ENCODE measurements at regions not wholly inside any gene's neighbourhood (a gene's known extent, or its start where the extent isn't known, plus 50 kb on each side); places are given as distances from the start of the nearest gene placed in this dataset.

DNA sequence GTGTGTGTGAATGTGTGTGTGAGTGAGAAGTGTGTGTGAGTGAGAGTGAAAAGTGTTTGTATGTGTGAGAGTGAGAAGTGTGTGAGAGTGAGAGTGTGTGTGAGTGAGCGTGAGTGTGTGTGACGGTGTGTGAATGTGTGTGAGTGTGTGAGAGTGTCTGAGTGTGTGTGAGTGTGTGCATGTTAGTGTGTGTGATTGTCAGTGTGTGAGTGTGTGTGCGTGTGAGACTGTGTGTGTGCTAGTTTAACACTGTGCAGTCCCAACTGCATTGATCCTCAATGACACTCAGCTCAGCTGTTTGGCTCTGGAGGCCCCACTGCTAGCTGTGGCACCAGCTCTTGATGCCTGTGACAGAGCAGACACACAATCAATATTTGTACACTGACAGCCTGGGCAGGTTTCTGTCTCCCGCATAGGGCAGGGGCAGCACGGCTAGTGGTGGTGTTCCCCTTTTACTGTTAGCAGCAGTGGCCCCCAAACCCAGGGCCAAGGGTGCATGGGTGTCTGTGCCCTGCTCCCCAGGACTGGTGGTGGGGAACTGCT is 135.0 kb downstream of the INHBB start:
- DNase-seq, result no peak

GRCh38 chr2:120481446-120482194 is 135.7 kb downstream of the INHBB start:
- DNase-seq, result no peak

DNA sequence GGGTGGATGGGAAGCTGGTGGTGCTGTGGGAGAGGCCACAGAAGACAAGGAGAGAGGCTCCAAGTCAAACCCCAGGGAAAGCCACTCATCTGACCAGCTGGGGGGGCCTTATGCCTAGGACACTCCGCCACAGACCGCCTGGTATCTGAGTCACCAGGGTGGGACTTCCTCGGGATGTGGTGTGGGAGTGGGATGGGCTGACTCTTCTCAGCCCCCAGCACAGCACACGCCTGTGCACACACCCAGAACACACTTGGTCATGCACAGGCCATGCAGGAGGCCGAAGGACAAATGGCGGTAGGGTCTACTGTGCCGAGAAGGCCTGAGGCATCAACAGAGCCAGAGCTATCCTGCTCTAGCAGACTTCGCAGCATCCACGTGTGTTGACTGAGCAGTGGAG is 136.4 kb downstream of the INHBB start:
- no peak for DNase-seq

DNA sequence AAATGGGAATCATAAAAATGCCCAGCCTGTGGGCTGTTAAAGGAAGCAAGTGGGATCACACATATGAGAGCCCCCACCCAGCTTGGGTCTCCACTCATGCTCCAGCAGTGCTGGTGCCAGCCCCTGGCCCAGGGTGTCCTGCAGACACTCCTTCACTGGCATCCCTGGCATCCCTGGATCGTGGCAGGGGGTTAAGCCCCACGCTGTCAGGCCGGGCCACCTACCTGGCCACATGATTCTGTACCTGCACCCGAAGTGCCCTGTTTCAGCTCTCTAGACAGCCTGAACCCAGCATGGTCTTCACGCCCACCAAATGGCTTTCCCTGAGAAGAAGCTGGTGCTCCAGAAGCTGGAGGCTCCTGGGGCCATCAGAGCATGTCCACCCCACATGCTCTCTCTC is 137.4 kb downstream of the INHBB start:
- no peak for DNase-seq

DNA sequence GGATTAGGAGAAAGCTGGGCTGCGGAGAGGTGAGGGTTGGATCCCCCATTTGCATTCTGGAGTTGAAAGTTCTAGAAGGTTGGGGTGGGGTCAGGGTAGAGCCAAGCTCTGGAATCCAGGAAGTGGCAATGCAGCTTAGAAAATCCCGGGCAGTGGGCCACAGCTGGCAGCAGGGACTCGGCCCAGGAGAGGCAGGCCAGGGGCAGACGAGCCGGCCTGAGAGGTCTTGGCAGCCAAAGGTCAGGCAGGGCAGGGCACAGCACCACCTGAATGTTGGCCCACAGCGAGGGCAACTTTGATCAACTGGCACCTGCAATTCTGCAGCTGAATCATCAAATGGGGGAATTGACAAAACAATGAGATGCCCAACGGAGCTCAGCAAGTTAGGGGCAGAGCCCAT is 139.2 kb downstream of the INHBB start:
- no peak for DNase-seq

DNA sequence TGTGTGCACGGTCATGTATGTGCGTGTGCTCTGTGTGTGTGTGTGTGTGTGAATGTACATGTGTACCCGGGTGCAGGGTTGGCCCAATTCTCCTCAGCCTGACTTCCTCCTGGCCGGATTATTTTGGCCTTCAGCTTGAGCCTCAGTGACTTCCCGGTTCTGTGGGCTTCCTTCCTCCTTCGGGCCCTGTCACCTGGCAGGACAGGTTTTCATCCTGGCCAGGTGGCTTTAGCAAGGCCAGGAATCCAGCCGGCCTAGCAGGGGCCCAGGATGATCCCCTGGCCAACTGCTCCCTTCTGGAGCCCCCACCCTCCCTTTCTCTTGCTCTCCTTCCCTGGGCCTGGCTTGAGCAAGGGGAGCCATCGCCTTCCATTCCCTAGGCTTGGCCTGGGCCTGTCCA is 140.5 kb downstream of the INHBB start:
- no peak for DNase-seq

DNA sequence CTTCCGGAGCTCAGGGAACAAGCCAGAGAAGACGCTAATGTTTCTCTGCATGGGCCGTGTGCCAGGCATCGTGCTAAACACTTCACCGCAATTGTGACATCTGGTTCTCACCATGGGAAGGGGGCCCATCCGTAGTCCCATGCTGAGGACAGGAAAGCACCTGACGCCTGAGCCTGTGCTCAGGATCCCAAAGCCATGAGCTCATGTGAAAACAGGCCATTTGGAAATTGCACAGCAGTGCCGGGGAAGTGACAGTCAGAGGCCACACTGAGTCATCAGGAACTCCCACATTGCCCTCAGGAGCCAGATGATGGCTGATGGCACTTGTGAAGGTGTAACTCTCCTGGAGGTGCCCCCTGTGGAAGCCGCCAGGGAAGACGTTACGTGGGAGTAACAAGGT is 141.0 kb downstream of the INHBB start:
- no peak for DNase-seq

- DNase-seq, result no peak
These were observed 142.6 kb downstream of the INHBB start for GRCh38 chr2:120488531-120488930.

GRCh38 chr2:120489023-120489422 is 143.1 kb downstream of the INHBB start:
- DNase-seq, result no peak

- DNase-seq, result no peak
These were observed 144.3 kb downstream of the INHBB start for GRCh38 chr2:120490091-120490798.

DNA sequence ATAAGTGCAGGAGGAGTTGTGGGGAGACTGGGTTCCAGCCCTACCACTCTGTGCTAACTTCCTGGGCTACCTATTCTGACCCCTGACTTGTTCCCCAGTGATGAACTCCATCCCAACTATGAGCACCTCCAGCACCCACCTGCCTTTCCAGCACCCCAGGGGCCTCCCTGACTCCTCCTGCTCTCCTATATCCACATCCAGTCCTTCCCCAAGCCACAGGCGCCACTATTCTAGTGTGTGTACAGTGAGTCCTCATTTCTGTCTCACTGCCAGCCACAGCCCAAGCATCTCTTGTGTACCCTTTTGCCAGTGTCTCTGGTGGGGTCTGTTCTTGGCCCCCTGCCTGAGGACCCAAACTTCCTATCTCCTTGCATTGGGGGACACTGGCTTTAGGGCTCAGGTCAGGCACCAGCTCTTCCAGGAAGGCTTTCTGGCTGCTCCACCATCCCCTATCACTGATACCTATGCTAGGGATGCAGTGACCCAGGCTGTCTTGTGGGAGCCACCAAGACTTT is 145.2 kb downstream of the INHBB start:
- no peak for DNase-seq

GRCh38 chr2:120493231-120493630 is 147.3 kb downstream of the INHBB start:
- no peak for DNase-seq

- DNase-seq, result no peak
These were observed 148.5 kb downstream of the INHBB start for GRCh38 chr2:120494446-120494845.

DNA sequence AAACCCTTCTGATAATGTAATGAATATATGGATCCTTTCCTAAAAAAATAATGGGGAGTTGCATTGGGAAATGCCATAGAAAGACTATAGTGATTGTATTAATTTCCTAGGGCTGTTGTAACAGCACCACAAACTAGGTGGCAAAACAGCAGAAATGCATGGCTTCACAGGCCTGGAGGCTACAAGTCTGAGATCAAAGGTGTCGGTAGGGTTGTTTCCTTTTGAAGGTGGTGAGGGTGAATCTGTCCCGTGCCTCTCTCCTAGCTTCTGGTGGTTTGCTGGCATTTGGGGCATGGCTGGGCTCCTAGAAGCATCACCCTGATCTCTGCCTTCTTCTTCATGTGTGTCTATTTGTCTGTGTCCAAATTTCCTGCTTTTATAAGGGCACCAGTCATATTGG is 149.7 kb downstream of the INHBB start:
- DNase-seq, result no peak

DNA sequence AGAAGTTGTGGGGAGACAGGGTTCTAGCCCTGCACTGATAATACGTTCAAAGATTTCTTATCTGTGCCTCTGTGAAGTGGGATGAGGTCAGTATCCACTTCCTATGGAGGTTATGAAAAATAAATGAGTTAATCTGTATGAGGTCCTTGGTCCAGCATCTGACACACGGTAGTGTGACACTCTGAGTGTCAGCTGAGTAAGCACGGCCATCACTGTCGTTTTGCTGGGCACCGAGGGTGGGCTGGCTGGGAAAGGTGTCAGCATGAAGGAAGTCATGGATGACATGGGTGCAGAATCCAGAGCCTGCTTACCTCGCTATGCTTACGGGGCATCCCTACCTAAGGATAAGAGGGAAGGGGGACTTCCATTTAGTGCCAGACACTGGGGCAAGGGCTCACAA is 150.3 kb downstream of the INHBB start:
- no peak for DNase-seq

DNA sequence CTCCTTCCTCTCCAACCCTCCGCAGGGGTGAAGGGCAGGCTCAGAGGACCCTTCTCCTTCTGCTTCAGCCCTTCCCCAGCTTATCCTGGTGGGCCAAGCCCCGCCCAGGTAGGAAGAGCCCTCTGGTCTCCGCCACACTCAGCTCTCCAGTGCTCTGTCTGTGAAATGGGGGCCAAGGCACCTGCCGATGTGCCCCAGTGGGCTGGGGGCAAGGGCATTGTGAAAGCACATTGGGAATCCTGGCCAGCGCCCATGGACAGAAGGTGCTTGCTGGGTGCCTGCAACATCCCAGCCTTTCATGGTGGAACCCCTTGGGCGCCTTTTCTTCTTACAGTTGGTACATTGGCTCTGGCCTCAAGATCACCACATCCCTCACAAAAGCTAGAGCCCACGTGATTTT is 150.8 kb downstream of the INHBB start:
- DNase-seq, result no peak

DNA sequence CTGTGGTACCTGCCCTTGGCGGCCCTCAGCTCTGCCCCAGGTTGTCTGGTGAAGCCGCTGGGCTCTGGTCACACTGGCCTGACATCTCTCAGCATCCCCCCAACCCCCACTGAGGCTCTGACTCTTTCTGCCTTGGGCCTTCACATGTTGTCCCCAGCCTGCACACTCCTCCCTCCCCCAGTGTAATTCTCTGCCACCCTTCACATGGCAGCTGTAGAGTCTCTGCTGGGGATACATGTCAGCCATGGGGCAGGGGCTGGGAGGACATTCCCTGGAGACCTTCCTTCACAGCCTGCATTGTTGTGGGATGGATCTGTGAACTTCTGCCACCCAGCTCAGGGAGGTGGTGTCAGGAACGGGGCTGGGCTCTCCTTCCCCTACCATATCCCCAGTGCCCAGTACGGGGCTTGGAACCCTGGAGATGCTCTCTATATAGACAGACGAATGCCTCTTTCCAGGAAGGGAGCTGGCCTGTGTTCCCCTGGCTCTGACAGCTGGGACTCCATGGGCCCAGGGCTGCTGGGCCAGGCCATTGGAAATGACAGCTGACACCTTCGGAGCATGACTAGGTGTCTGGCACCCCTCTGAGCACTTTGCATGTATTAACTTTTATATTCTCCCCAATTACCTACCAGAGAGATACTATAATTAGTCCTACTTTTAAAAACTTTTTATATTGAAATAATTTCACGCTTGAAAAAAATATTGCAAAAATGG is 151.5 kb downstream of the INHBB start:
- DNase-seq, result no peak

GRCh38 chr2:120498121-120498520 is 152.2 kb downstream of the INHBB start:
- no peak for DNase-seq

DNA sequence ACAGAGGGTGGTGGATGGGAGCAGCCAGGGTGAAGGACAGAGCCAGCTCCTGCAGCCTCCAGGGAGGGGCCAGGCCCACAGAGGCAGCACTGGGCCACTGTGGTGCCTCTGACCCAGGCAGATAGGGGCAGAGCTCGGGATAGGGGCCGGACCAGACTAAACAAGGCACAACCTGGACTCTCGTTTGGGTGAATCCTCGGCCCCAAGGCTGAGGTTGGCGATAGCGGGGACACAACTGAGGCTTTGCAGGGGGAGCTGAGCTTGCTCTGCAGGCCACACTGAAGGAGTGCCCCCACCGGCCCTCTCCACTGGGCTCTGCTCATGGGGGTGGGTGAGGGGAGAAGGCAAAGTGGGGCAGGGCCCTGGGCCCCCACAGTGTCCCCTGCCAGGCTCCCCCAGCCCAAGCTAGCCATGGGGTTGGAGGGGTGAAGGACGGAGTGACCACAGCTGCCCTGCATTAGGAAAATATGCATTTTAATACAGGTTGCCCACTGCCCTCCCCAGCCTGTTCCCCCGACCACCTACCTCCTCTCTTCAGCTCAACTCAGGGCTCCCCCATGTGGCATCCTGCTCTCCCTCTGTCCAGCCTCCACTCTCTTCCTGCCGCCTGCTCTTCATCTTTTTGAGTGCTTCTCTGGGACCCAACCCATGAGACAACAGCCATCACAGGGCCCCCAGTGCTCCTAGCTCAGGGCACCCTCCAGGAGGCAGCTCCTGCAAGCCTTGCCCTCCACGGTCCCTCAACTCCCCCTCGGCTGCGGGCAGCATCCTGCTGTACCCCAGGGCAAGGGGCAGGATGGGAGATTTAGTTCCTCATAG is 152.8 kb downstream of the INHBB start:
- DNase-seq, result no peak

GRCh38 chr2:120499784-120500495 is 154.0 kb downstream of the INHBB start:
- DNase-seq, result no peak

GRCh38 chr2:120501591-120501990 is 155.7 kb downstream of the INHBB start:
- no peak for DNase-seq

- DNase-seq, result no peak
These were observed 156.4 kb downstream of the INHBB start for GRCh38 chr2:120502357-120502756.

Data from activated T-cell treated with anti-CD3 and anti-CD28 coated beads for 4 hours (primary cell).